Keratinocyte (primary cell): ENCODE measurements at regions not wholly inside any gene's neighbourhood (a gene's known extent, or its start where the extent isn't known, plus 50 kb on each side); places are given as distances from the start of the nearest gene placed in this dataset.

ENCODE experiments used
- CTCF ChIP-seq, 3 experiments: IDR thresholded peaks in 1 of 3; conservative IDR thresholded peaks in 1 of 3; optimal IDR thresholded peaks in 1 of 3; 2 replicates in 2 of 3; 3 replicates in 1 of 3; pipeline versions ENCODE3 to v1.5.1; 2011; ENCODE audit warnings: low read length in 3 of 3, mild to moderate bottlenecking in 3 of 3, moderate library complexity in 2 of 3, control low read depth in 1 of 3, inconsistent platforms in 1 of 3; ENCODE audit not compliant: insufficient read depth in 2 of 3; ENCODE audit errors: extremely low read depth in 1 of 3
- EZH2 ChIP-seq: IDR thresholded peaks from one replicate; pipeline ENCODE4 v1.6.1; 2012; ENCODE audit warnings: inconsistent platforms, mild to moderate bottlenecking, low read length, moderate library complexity

- TF ChIP-seq CTCF (optimal IDR thresholded peaks at IDR 0.05 in 1 of 3, IDR thresholded peaks at IDR 0.05 in 1 of 3, conservative IDR thresholded peaks at IDR 0.05 in 1 of 3; ENCODE audit: extremely low read depth in 1 of 3, insufficient read depth in 2 of 3, low read length in 3 of 3): no peak
- no peak for TF ChIP-seq EZH2
These were observed 358.5 kb downstream of the RPS24 start for GRCh38 chr10:78392197-78392596.
